Fibroblast of skin of left quadriceps (primary cell): ENCODE measurements at regions not wholly inside any gene's neighbourhood (a gene's known extent, or its start where the extent isn't known, plus 50 kb on each side); places are given as distances from the start of the nearest gene placed in this dataset.
"Not testable (repeated sequence)": the region's sequence is repeated elsewhere in the genome, so short reads cannot be mapped to it uniquely, and the experiment has no call there.

Experiments
- DNase-seq, 2 experiments: peaks; one replicate each; pipeline ENCODE4 v3.0.0-alpha.2; 2013; ENCODE audit warnings: low read depth in 2 of 2

GRCh38 chr4:159639671-159640323 lies 536.9 kb downstream of the RAPGEF2 start:
- DNase-seq: no peak

- no peak for DNase-seq
These were observed 546.4 kb downstream of the RAPGEF2 start for GRCh38 chr4:159649237-159649636.

GRCh38 chr4:159652871-159653270 lies 550.0 kb downstream of the RAPGEF2 start:
- no peak for DNase-seq

- DNase-seq: peak; percentile 11 to 13
These were observed 552.7 kb downstream of the RAPGEF2 start for GRCh38 chr4:159655547-159655946.

- DNase-seq: no peak
These were observed 566.2 kb downstream of the RAPGEF2 start for GRCh38 chr4:159669094-159669493.

GRCh38 chr4:159673221-159673620 lies 570.3 kb downstream of the RAPGEF2 start:
- no peak for DNase-seq

- DNase-seq: no peak
These were observed 571.4 kb downstream of the RAPGEF2 start for GRCh38 chr4:159674241-159674640.

- no peak for DNase-seq
These were observed 574.6 kb downstream of the RAPGEF2 start for GRCh38 chr4:159677521-159677920.

GRCh38 chr4:159682996-159683395 lies 580.1 kb downstream of the RAPGEF2 start:
- DNase-seq: no peak

- no peak for DNase-seq
These were observed 581.2 kb downstream of the RAPGEF2 start for GRCh38 chr4:159684061-159684460.

GRCh38 chr4:159685340-159686092 lies 582.6 kb downstream of the RAPGEF2 start:
- no peak for DNase-seq

- no peak for DNase-seq
These were observed 586.6 kb downstream of the RAPGEF2 start for GRCh38 chr4:159689526-159689925.

GRCh38 chr4:159697322-159698283 lies 594.7 kb downstream of the RAPGEF2 start:
- no peak for DNase-seq

GRCh38 chr4:159698336-159698735 lies 595.5 kb downstream of the RAPGEF2 start:
- peak; percentile 1 to 4 for DNase-seq

GRCh38 chr4:159702200-159702599 lies 599.3 kb downstream of the RAPGEF2 start:
- no peak for DNase-seq

- DNase-seq: no peak
These were observed 602.5 kb downstream of the RAPGEF2 start for GRCh38 chr4:159705334-159705733.

GRCh38 chr4:159706704-159707103 lies 603.8 kb downstream of the RAPGEF2 start:
- no peak for DNase-seq

- DNase-seq: not testable (repeated sequence)
These were observed 612.3 kb downstream of the RAPGEF2 start for GRCh38 chr4:159715180-159715579.

GRCh38 chr4:159719531-159719930 lies 616.7 kb downstream of the RAPGEF2 start:
- DNase-seq: no peak

- DNase-seq: no peak
These were observed 619.2 kb downstream of the RAPGEF2 start for GRCh38 chr4:159722052-159722451.

GRCh38 chr4:159722918-159723317 lies 620.0 kb downstream of the RAPGEF2 start:
- no peak for DNase-seq
